Neural cell (in vitro differentiated cells): ENCODE measurements at regions not wholly inside any gene's neighbourhood (a gene's known extent, or its start where the extent isn't known, plus 50 kb on each side); places are given as distances from the start of the nearest gene placed in this dataset.

Source experiments
- H2AFZ ChIP-seq: fragments of 200-600, 300-800 bp; sonication (generic), shearing (Covaris generic); 2 replicates; pipeline ENCODE4 v1.6.0; 2014; ENCODE audit warnings: low read depth, mild to moderate bottlenecking, antibody characterized with exemption, low read length, moderate library complexity
- H3F3A ChIP-seq: fragments of 200-600 bp; shearing (Covaris generic); 2 replicates; pipeline ENCODE4 v1.6.1; 2016; ENCODE audit warnings: mild to moderate bottlenecking, moderate library complexity, mixed read lengths, antibody characterized with exemption, low read length; ENCODE audit not compliant: insufficient read depth, poor library complexity, severe bottlenecking
- H3K27ac ChIP-seq: fragments of 200-600, 300-800 bp; sonication (generic), shearing (Covaris generic); 2 replicates; pipeline ENCODE4 v1.5.1; 2014; ENCODE audit warnings: mild to moderate bottlenecking, low read length, moderate library complexity
- H3K27me3 ChIP-seq: fragments of 300-800, 200-600 bp; sonication (generic), shearing (Covaris generic); 2 replicates; pipeline ENCODE4 v1.6.0; 2014; ENCODE audit warnings: mild to moderate bottlenecking, low read depth, low read length, moderate library complexity; ENCODE audit not compliant: insufficient read depth
- H3K36me3 ChIP-seq: fragments of 300-800, 200-600 bp; sonication (generic), shearing (Covaris generic); 2 replicates; pipeline ENCODE4 v1.5.1; 2014; ENCODE audit warnings: mild to moderate bottlenecking, antibody characterized with exemption, low read length, moderate library complexity; ENCODE audit not compliant: insufficient read depth
- H3K4me2 ChIP-seq: fragments of 300-800, 200-600 bp; sonication (generic), shearing (Covaris generic); 2 replicates; pipeline ENCODE4 v1.6.0; 2014; ENCODE audit warnings: mild to moderate bottlenecking, low read length
- H3K4me3 ChIP-seq: fragments of 300-800, 200-600 bp; sonication (generic), shearing (Covaris generic); 2 replicates; pipeline ENCODE4 v1.5.1; 2014; ENCODE audit warnings: mild to moderate bottlenecking, low read length, moderate library complexity
- H3K79me2 ChIP-seq: fragments of 200-600 bp; shearing (Covaris generic); replicated peaks from 2 replicates; pipeline ENCODE4 v1.6.0; 2014; ENCODE audit warnings: mild to moderate bottlenecking, low read length, moderate library complexity; ENCODE audit not compliant: insufficient read depth
- H3K9ac ChIP-seq: fragments of 300-800, 200-600 bp; sonication (generic), shearing (Covaris generic); 2 replicates; pipeline ENCODE4 v1.6.1; 2016; ENCODE audit warnings: mild to moderate bottlenecking, low read length, mixed read lengths
- H3K9me2 ChIP-seq: fragments of 200-600 bp; shearing (Covaris generic); 2 replicates; pipeline ENCODE4 v1.6.1; 2016; ENCODE audit warnings: mild to moderate bottlenecking, low read length, mixed read lengths; ENCODE audit not compliant: insufficient read depth
- H3K9me3 ChIP-seq: fragments of 200-600, 300-800 bp; sonication (generic), shearing (Covaris generic); 2 replicates; pipeline ENCODE4 v1.6.1; 2016; ENCODE audit warnings: mild to moderate bottlenecking, mixed run types, low read length, moderate library complexity, mixed read lengths
- H4K20me1 ChIP-seq: fragments of 200-600 bp; shearing (Covaris generic); 2 replicates; pipeline ENCODE4 v1.6.1; 2016; ENCODE audit warnings: mild to moderate bottlenecking, mixed run types; ENCODE audit not compliant: insufficient read depth
- CTCF ChIP-seq: fragments of 450-650 bp; IDR thresholded peaks from 2 replicates; pipeline ENCODE4 v1.5.1; 2014; ENCODE audit warnings: antibody characterized with exemption, mild to moderate bottlenecking, moderate library complexity; ENCODE audit not compliant: poor library complexity, severe bottlenecking
- EP300 ChIP-seq: fragments of 450-650 bp; conservative IDR thresholded peaks from 2 replicates; pipeline ENCODE4 v1.6.1; 2014; ENCODE audit warnings: antibody characterized with exemption, mild to moderate bottlenecking, moderate library complexity; ENCODE audit not compliant: poor library complexity, severe bottlenecking
- EZH2 ChIP-seq: fragments of 200-600, 300-800 bp; shearing (Covaris generic), sonication (generic); IDR thresholded peaks from 2 replicates; pipeline ENCODE4 v1.6.1; 2014; ENCODE audit warnings: antibody characterized with exemption, low read length, borderline replicate concordance, mild to moderate bottlenecking; ENCODE audit not compliant: insufficient read depth, poor library complexity, severe bottlenecking
- MXI1 ChIP-seq: fragments of 450-650 bp; conservative IDR thresholded peaks from 2 replicates; pipeline ENCODE4 v1.6.1; 2014; ENCODE audit warnings: antibody characterized with exemption, mild to moderate bottlenecking; ENCODE audit not compliant: poor library complexity, severe bottlenecking
- POLR2AphosphoS5 ChIP-seq: IDR thresholded peaks from 2 replicates; pipeline ENCODE4 v1.6.1; 2012
- RAD21 ChIP-seq: fragments of 450-650 bp; conservative IDR thresholded peaks from 2 replicates; pipeline ENCODE4 v1.6.1; 2014; ENCODE audit warnings: antibody characterized with exemption, mild to moderate bottlenecking, moderate library complexity
- REST ChIP-seq: IDR thresholded peaks from 2 replicates; pipeline ENCODE4 v1.6.1; 2012; ENCODE audit warnings: borderline replicate concordance
- SMC3 ChIP-seq: fragments of 450-650 bp; conservative IDR thresholded peaks from 2 replicates; pipeline ENCODE4 v1.6.1; 2014; ENCODE audit warnings: antibody characterized with exemption, mild to moderate bottlenecking, moderate library complexity; ENCODE audit not compliant: poor library complexity
- TAF1 ChIP-seq: IDR thresholded peaks from 2 replicates; pipeline ENCODE4 v1.6.1; 2012; ENCODE audit warnings: low read depth

- Histone ChIP-seq H3K79me2 (no peaks in the 10 kb centered on the region), H3F3A (no peaks in the 10 kb centered on the region), H3K9me3 (no peaks in the 10 kb centered on the region), H3K4me2 (no peak overlapping the region), H3K27me3 (no peaks in the 10 kb centered on the region), H2AFZ (no peak overlapping the region), H3K9ac (no peak overlapping the region), H3K9me2 (no peaks in the 10 kb centered on the region), H3K4me3 (no peak overlapping the region), H4K20me1 (no peaks in the 10 kb centered on the region), H3K36me3 (no peaks in the 10 kb centered on the region), H3K27ac (no peak overlapping the region)
- TF ChIP-seq SMC3 (no peak), EP300 (no peak), RAD21 (no peak), MXI1 (no peak), TAF1 (no peak), POLR2AphosphoS5 (no peak), EZH2 (no peak), CTCF (no peak)
Measured at GRCh38 chr18:66109981-66110380, 359.2 kb downstream of the CDH7 start.

- H3K27me3 ChIP-seq = no peaks in the 10 kb centered on the region
- H3K36me3 ChIP-seq = no peaks in the 10 kb centered on the region
- H3K9me3 ChIP-seq = no peaks in the 10 kb centered on the region
- H4K20me1 ChIP-seq = no peaks in the 10 kb centered on the region
- H3K9ac ChIP-seq = no peak overlapping the region
- H3K27ac ChIP-seq = no peak overlapping the region
- no peaks in the 10 kb centered on the region for H3K9me2 ChIP-seq
- no peak overlapping the region for H3K4me3 ChIP-seq
- H3K4me2 ChIP-seq = no peak overlapping the region
- H3F3A ChIP-seq = no peaks in the 10 kb centered on the region
- TF ChIP-seq EZH2 (no peak), POLR2AphosphoS5 (no peak), MXI1 (no peak), CTCF (no peak), RAD21 (no peak), REST (no peak), TAF1 (no peak), SMC3 (no peak), EP300 (no peak)
- no peak overlapping the region for H2AFZ ChIP-seq
- H3K79me2 ChIP-seq = no peaks in the 10 kb centered on the region
Measured at GRCh38 chr18:66107546-66107945, 356.7 kb downstream of the CDH7 start.
